Adrenal gland (tissue), 5 donors: ENCODE measurements at regions not wholly inside any gene's neighbourhood (a gene's known extent, or its start where the extent isn't known, plus 50 kb on each side); places are given as distances from the start of the nearest gene placed in this dataset.

ENCODE experiments used
- POLR2A ChIP-seq, 2 donors: fragments of 450-650 bp; IDR thresholded peaks; one replicate each; pipeline ENCODE4 v1.6.1; 2017; ENCODE audit warnings: antibody characterized with exemption in 2 of 2, mild to moderate bottlenecking in 2 of 2, moderate library complexity in 1 of 2
- TF ChIP-seq, protein P1 (sequence below), 6 experiments: fragments of 450-650 bp in 4 of 6; fragments of 200-600 bp in 2 of 6; sonication (generic) in 1 of 6; IDR thresholded peaks; 1 replicate in 5 of 6; 2 replicates in 1 of 6; pipeline versions ENCODE4 v1.5.1 to v1.8.0; 2016 to 2021; ENCODE audit warnings: antibody characterized with exemption in 6 of 6, mild to moderate bottlenecking in 2 of 6, moderate library complexity in 1 of 6
- donor health status: DM: no; HTN: no; CAD: no.

DNA sequence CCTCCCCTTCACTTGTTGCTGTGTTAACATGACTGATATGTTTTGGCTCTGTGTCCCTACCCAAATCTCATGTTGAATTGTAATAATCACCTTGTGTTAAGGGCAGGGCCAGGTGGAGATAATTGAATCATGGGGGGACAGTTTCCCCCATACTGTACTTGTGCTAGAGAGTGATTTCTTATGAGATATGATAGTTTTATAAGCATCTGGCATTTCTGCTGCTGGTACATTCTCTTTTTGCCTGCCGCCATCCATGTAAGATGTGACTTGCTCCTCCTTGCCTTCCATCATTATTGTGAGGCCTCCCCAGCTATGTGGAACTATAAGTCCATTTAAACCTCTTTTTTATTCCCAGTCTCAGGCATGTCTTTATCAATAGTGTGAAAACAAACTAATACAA lies 185.0 kb downstream of the TBX18 start:
- TF ChIP-seq, protein P1, sequence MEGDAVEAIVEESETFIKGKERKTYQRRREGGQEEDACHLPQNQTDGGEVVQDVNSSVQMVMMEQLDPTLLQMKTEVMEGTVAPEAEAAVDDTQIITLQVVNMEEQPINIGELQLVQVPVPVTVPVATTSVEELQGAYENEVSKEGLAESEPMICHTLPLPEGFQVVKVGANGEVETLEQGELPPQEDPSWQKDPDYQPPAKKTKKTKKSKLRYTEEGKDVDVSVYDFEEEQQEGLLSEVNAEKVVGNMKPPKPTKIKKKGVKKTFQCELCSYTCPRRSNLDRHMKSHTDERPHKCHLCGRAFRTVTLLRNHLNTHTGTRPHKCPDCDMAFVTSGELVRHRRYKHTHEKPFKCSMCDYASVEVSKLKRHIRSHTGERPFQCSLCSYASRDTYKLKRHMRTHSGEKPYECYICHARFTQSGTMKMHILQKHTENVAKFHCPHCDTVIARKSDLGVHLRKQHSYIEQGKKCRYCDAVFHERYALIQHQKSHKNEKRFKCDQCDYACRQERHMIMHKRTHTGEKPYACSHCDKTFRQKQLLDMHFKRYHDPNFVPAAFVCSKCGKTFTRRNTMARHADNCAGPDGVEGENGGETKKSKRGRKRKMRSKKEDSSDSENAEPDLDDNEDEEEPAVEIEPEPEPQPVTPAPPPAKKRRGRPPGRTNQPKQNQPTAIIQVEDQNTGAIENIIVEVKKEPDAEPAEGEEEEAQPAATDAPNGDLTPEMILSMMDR (IDR thresholded peaks at IDR 0.05), result no peak
- TF ChIP-seq POLR2A (IDR thresholded peaks at IDR 0.05), result no peak
